GM12878 (cell line): ENCODE measurements at regions not wholly inside any gene's neighbourhood (a gene's known extent, or its start where the extent isn't known, plus 50 kb on each side); places are given as distances from the start of the nearest gene placed in this dataset.

ENCODE experiments used
- ATAC-seq: fragments of 200-7000 bp; cut with Tn5 transposase; 3 replicates; pipeline ENCODE4 v1.9.1; 2020; ENCODE audit warnings: mild to moderate bottlenecking, moderate library complexity
- BruUV-seq: library from RNA; stranded (reverse); fragments of 400-500 nt; replicated peaks from 2 replicates; lab custom pipeline; 2021; lab: Mats Ljungman, UMichigan
- CTCF ChIA-PET: fragments of 300-600 bp; sonication (Branson Sonifier 250); formaldehyde crosslinking; extraction: SDS; loops from one replicate; lab custom pipeline; 2021; ENCODE audit warnings: inconsistent platforms; lab: Yijun Ruan, JAX
- POLR2A ChIA-PET: fragments of 350-600 bp; formaldehyde crosslinking; extraction: SDS; loops from one replicate; lab custom pipeline; 2021; ENCODE audit warnings: inconsistent platforms; lab: Charles Lee
- RAD21 ChIA-PET: fragments of 300-600 bp; sonication (Branson Sonifier 250); formaldehyde crosslinking; loops from one replicate; lab custom pipeline; 2023; ENCODE audit warnings: antibody characterized with exemption; ENCODE audit not compliant: unreplicated experiment; lab: Charles Lee
- SMC1A ChIA-PET: fragments of 300-600 bp; sonication (Branson Sonifier 250); formaldehyde crosslinking; loops from one replicate; lab custom pipeline; 2023; ENCODE audit not compliant: unreplicated experiment, uncharacterized antibody; lab: Charles Lee
- DNase-seq: peaks from one replicate; pipeline ENCODE4 v3.0.0-alpha.2; 2011; ENCODE audit warnings: low read depth, low spot score
- FAIRE-seq: peaks from 3 replicates; lab custom pipeline; 2011; peaks lifted over from hg19 to GRCh38; lab: Jason Lieb, UNC
- H2AFZ ChIP-seq: 2 replicates; pipeline ENCODE4 v1.6.0; 2011; ENCODE audit warnings: low read depth, low read length, control low read depth; ENCODE audit not compliant: control insufficient read depth
- H3K27ac ChIP-seq: 2 replicates; pipeline ENCODE4 v1.5.1; 2011; ENCODE audit warnings: control low read depth; ENCODE audit not compliant: control insufficient read depth, insufficient read depth
- H3K27me3 ChIP-seq, 2 experiments: replicated peaks in 1 of 2; 2 replicates each; pipeline versions ENCODE4 v1.6.0 to v1.6.1; 2011; ENCODE audit warnings: low read length in 1 of 2; ENCODE audit not compliant: control insufficient read depth in 2 of 2, insufficient read depth in 2 of 2
- H3K36me3 ChIP-seq, 2 experiments: 2 replicates each; pipeline ENCODE4 v1.5.1; 2011; ENCODE audit warnings: low read length in 1 of 2; ENCODE audit not compliant: control insufficient read depth in 2 of 2, insufficient read depth in 2 of 2
- H3K4me1 ChIP-seq: 2 replicates; pipeline ENCODE4 v1.6.1; 2011; ENCODE audit warnings: mild to moderate bottlenecking, low read length, moderate library complexity, mixed read lengths; ENCODE audit not compliant: control insufficient read depth, insufficient read depth
- H3K4me2 ChIP-seq: 2 replicates; pipeline ENCODE4 v1.6.0; 2011; ENCODE audit warnings: control low read depth; ENCODE audit not compliant: control insufficient read depth, insufficient read depth
- H3K4me3 ChIP-seq: fragments of 200-600 bp; sonication (generic); 2 replicates; pipeline ENCODE4 v1.5.1; 2016
- H3K79me2 ChIP-seq: 2 replicates; pipeline ENCODE4 v1.6.0; 2011; ENCODE audit warnings: low read length; ENCODE audit not compliant: control insufficient read depth, insufficient read depth
- H3K9ac ChIP-seq: 2 replicates; pipeline ENCODE4 v1.8.0; 2011; ENCODE audit warnings: low read length, control low read depth, mixed read lengths; ENCODE audit not compliant: control insufficient read depth, insufficient read depth
- H3K9me3 ChIP-seq: replicated peaks from 3 replicates; pipeline ENCODE4 v1.5.1; 2011; ENCODE audit warnings: mild to moderate bottlenecking, low read length; ENCODE audit not compliant: control insufficient read depth, insufficient read depth
- H4K20me1 ChIP-seq: 2 replicates; pipeline ENCODE4 v1.6.0; 2011; ENCODE audit not compliant: control insufficient read depth, insufficient read depth
- EZH2 ChIP-seq: IDR thresholded peaks from 2 replicates; pipeline ENCODE4 v1.6.1; 2012; ENCODE audit warnings: low read depth, mild to moderate bottlenecking, control low read depth, inconsistent platforms, low read length, borderline replicate concordance; ENCODE audit not compliant: control insufficient read depth
- FOS ChIP-seq: IDR thresholded peaks from 3 replicates; pipeline ENCODE4 v1.6.1; 2011; ENCODE audit warnings: borderline replicate concordance; ENCODE audit not compliant: insufficient read length; ENCODE audit errors: extremely low read depth
- GATAD2B ChIP-seq: fragments of 450-650 bp; conservative IDR thresholded peaks from 2 replicates; pipeline ENCODE4 v1.6.1; 2017; ENCODE audit warnings: low read depth, mild to moderate bottlenecking, moderate library complexity
- JUND ChIP-seq: IDR thresholded peaks from 2 replicates; pipeline ENCODE4 v1.6.1; 2012; ENCODE audit warnings: low read depth, mild to moderate bottlenecking, low read length, improper control_type of control experiment, moderate library complexity
- MTA3 ChIP-seq: IDR thresholded peaks from 2 replicates; pipeline ENCODE4 v1.6.1; 2012; ENCODE audit warnings: low read length, inconsistent platforms, borderline replicate concordance
- NBN ChIP-seq: fragments of 450-650 bp; IDR thresholded peaks from 2 replicates; pipeline ENCODE4 v1.6.1; 2016
- NR2F1 ChIP-seq: fragments of 450-650 bp; conservative IDR thresholded peaks from 2 replicates; pipeline ENCODE4 v1.6.1; 2017; ENCODE audit warnings: mild to moderate bottlenecking
- POLR2A ChIP-seq: IDR thresholded peaks from 2 replicates; pipeline ENCODE4 v1.6.1; 2011; ENCODE audit warnings: low read depth, mild to moderate bottlenecking, low read length
- RBBP5 ChIP-seq: fragments of 200-600 bp; sonication (generic); conservative IDR thresholded peaks from 2 replicates; pipeline ENCODE4 v1.6.1; 2016
- RUNX3 ChIP-seq: IDR thresholded peaks from 2 replicates; pipeline ENCODE4 v1.6.1; 2012; ENCODE audit warnings: low read length, inconsistent platforms
- SMAD1 ChIP-seq: fragments of 450-650 bp; IDR thresholded peaks from 2 replicates; pipeline ENCODE4 v1.6.1; 2018; ENCODE audit warnings: mild to moderate bottlenecking, low read depth; ENCODE audit not compliant: partially characterized antibody
- SRF ChIP-seq, 2 experiments: IDR thresholded peaks; 2 replicates each; pipeline ENCODE4 v1.6.1; 2011; ENCODE audit warnings: low read depth in 2 of 2, low read length in 2 of 2, mild to moderate bottlenecking in 1 of 2, moderate library complexity in 1 of 2
- WGBS: methylation state at CpG from one replicate; pipeline ENCODE4 v1.1.6; 2016; ENCODE audit warnings: low lambda C conversion rate; ENCODE audit not compliant: insufficient replicate concordance, insufficient coverage; ENCODE audit errors: missing lambda C conversion rate; 5-methylcytosine and 5-hydroxymethylcytosine counted together
- in situ Hi-C: fragments of 300-500 bp; cut with MboI; formaldehyde crosslinking; loops from 9 replicates; pipeline ENCODE4 v1.14.3; 2018; ENCODE audit warnings: mixed read lengths
- intact Hi-C: fragments of 100-400 bp; cut with micrococcal nuclease; formaldehyde crosslinking; loops from one replicate; pipeline ENCODE4 v1.14.2; 2022; ENCODE audit not compliant: unreplicated experiment
- TF ChIP-seq, protein P1 (sequence below): fragments of 450-650 bp; IDR thresholded peaks from 2 replicates; pipeline ENCODE4 v1.6.1; 2018; ENCODE audit warnings: mild to moderate bottlenecking, low read depth, moderate library complexity; ENCODE audit not compliant: partially characterized antibody
- TF ChIP-seq, protein P2 (sequence below): IDR thresholded peaks from 2 replicates; pipeline ENCODE4 v1.6.1; 2011; ENCODE audit warnings: mild to moderate bottlenecking, low read depth, low read length, moderate library complexity; ENCODE audit not compliant: insufficient replicate concordance
- TF ChIP-seq, protein P3 (sequence below): IDR thresholded peaks from 2 replicates; pipeline ENCODE4 v1.6.1; 2012; ENCODE audit warnings: low read depth, low read length, improper control_type of control experiment
- TF ChIP-seq, protein P4 (sequence below): IDR thresholded peaks from 2 replicates; pipeline ENCODE4 v1.6.1; 2011; ENCODE audit warnings: low read depth, low read length, improper control_type of control experiment, borderline replicate concordance

DNA sequence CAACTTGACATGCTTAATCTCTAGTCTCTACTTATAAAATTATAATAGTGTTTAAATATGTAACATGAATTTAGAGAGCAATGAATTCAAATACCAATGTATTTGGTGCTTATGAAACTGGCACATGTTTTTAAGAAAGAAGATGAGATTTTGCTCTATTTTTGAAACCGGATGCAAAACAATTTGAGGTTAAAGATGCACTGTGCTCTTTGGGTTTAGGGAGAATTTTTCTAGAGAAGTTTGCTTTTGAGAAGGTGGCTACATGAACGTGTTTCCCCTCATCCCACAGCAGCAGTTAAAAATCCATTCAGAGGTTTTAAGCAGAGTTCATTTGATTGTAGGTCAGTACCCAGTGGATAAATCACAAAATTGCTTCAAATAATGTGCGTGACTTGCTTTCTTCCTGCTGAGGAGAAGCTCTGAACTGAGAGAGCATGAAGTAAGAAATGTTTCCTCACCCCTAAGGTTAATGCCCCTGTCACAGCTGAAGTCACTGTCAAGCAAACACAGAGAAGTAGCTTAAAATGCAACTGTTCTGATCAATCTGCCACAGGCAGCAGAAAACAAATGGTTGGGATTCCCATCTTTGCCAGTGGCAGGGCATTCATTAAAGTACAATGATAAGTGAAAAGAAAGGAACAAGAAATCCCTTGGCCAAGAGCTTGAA lies 241.9 kb upstream of the SYT1 start:
- H3K4me1 ChIP-seq, result no peaks in the 10 kb centered on the region
- intact Hi-C loops (no loop called here), in situ Hi-C loops (no loop called here)
- no TSS peak for BruUV-seq
- H2AFZ ChIP-seq, result no peak overlapping the region
- H3K4me2 ChIP-seq, result no peak overlapping the region
- H3K9me3 ChIP-seq, result no peaks in the 10 kb centered on the region
- ChIA-PET RAD21 (no interaction called here), POLR2A (no interaction called here), CTCF (no interaction called here), SMC1A (interaction anchor here (0.7 to 0.8 kb wide), 2 partner anchors 10 to 14 kb away, joined by 3 read pairs; no protein-coding TSS in a partner anchor)
- no peaks in the 10 kb centered on the region for H3K36me3 ChIP-seq
- no peak for FAIRE-seq
- TF ChIP-seq EZH2 (no peak), RUNX3 (no peak), FOS (no peak), SRF (IDR thresholded peaks at IDR 0.05; ENCODE audit: low read depth in 2 of 2, low read length in 2 of 2) (no peak), JUND (no peak), NBN (no peak), GATAD2B (no peak), MTA3 (no peak), SMAD1 (no peak), RBBP5 (no peak), NR2F1 (no peak), POLR2A (no peak)
- TF ChIP-seq, protein P1, sequence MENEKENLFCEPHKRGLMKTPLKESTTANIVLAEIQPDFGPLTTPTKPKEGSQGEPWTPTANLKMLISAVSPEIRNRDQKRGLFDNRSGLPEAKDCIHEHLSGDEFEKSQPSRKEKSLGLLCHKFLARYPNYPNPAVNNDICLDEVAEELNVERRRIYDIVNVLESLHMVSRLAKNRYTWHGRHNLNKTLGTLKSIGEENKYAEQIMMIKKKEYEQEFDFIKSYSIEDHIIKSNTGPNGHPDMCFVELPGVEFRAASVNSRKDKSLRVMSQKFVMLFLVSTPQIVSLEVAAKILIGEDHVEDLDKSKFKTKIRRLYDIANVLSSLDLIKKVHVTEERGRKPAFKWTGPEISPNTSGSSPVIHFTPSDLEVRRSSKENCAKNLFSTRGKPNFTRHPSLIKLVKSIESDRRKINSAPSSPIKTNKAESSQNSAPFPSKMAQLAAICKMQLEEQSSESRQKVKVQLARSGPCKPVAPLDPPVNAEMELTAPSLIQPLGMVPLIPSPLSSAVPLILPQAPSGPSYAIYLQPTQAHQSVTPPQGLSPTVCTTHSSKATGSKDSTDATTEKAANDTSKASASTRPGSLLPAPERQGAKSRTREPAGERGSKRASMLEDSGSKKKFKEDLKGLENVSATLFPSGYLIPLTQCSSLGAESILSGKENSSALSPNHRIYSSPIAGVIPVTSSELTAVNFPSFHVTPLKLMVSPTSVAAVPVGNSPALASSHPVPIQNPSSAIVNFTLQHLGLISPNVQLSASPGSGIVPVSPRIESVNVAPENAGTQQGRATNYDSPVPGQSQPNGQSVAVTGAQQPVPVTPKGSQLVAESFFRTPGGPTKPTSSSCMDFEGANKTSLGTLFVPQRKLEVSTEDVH, result no peak
- TF ChIP-seq, protein P2, sequence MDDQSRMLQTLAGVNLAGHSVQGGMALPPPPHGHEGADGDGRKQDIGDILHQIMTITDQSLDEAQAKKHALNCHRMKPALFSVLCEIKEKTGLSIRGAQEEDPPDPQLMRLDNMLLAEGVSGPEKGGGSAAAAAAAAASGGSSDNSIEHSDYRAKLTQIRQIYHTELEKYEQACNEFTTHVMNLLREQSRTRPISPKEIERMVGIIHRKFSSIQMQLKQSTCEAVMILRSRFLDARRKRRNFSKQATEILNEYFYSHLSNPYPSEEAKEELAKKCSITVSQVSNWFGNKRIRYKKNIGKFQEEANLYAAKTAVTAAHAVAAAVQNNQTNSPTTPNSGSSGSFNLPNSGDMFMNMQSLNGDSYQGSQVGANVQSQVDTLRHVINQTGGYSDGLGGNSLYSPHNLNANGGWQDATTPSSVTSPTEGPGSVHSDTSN, result no peak
- TF ChIP-seq, protein P3, sequence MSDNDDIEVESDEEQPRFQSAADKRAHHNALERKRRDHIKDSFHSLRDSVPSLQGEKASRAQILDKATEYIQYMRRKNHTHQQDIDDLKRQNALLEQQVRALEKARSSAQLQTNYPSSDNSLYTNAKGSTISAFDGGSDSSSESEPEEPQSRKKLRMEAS, result no peak
- TF ChIP-seq, protein P4, sequence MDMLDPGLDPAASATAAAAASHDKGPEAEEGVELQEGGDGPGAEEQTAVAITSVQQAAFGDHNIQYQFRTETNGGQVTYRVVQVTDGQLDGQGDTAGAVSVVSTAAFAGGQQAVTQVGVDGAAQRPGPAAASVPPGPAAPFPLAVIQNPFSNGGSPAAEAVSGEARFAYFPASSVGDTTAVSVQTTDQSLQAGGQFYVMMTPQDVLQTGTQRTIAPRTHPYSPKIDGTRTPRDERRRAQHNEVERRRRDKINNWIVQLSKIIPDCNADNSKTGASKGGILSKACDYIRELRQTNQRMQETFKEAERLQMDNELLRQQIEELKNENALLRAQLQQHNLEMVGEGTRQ, result no peak
- DNase-seq, result no peak
- 35% methylated on average over 3 of the region's 3 CpGs for WGBS
- H3K27me3 ChIP-seq, result no peaks in the 10 kb centered on the region
- H3K27ac ChIP-seq, result no peak overlapping the region
- no peak overlapping the region for H3K4me3 ChIP-seq
- no peaks in the 10 kb centered on the region for H3K79me2 ChIP-seq
- H3K9ac ChIP-seq, result no peak overlapping the region
- H4K20me1 ChIP-seq, result no peaks in the 10 kb centered on the region
- ATAC-seq, result no peak
